Thymus (tissue), 11 donors: ENCODE measurements at regions not wholly inside any gene's neighbourhood (a gene's known extent, or its start where the extent isn't known, plus 50 kb on each side); places are given as distances from the start of the nearest gene placed in this dataset.

Experiments used
- DNase-seq, 9 donors: peaks; one replicate each; pipeline ENCODE4 v3.0.0-alpha.2; 2013; ENCODE audit warnings: low spot score in 9 of 9, low read depth in 6 of 9, missing footprints in 1 of 9
- H3K27ac ChIP-seq, 2 donors: one replicate each; pipeline ENCODE4 v1.5.1; 2013; ENCODE audit warnings: control low read depth in 1 of 2, low read depth in 1 of 2, low read length in 1 of 2, mild to moderate bottlenecking in 1 of 2, moderate library complexity in 1 of 2
- H3K27me3 ChIP-seq, 2 donors: one replicate each; pipeline ENCODE4 v1.5.1; 2013; ENCODE audit warnings: low read length in 1 of 2; ENCODE audit not compliant: control insufficient read depth in 2 of 2, insufficient read depth in 1 of 2
- H3K36me3 ChIP-seq, 2 donors: one replicate each; pipeline ENCODE4 v1.5.1; 2013; ENCODE audit warnings: low read length in 1 of 2, mild to moderate bottlenecking in 1 of 2, moderate library complexity in 1 of 2; ENCODE audit not compliant: control insufficient read depth in 2 of 2, insufficient read depth in 2 of 2
- H3K4me1 ChIP-seq, 2 donors: one replicate each; pipeline ENCODE4 v1.5.1; 2013; ENCODE audit warnings: low read length in 2 of 2; ENCODE audit not compliant: control insufficient read depth in 2 of 2, insufficient read depth in 2 of 2
- H3K4me3 ChIP-seq, 2 donors: one replicate each; pipeline ENCODE4 v1.5.1; 2013; ENCODE audit warnings: low read length in 2 of 2, control low read depth in 1 of 2, mild to moderate bottlenecking in 1 of 2
- H3K9me3 ChIP-seq, 2 donors: one replicate each; pipeline ENCODE4 v1.5.1; 2013; ENCODE audit warnings: low read length in 1 of 2, mild to moderate bottlenecking in 1 of 2; ENCODE audit not compliant: control insufficient read depth in 2 of 2, insufficient read depth in 1 of 2
- WGBS: extraction: QIAGEN DNeasy Blood & Tissue Kit; methylation state at CpG from one replicate; pipeline ENCODE4 v1.1.7; 2013; 5-methylcytosine and 5-hydroxymethylcytosine counted together
- donor health status: healthy.

GRCh38 chr10:78335691-78336401 is 302.2 kb downstream of the RPS24 start:
- no peak overlapping the region for H3K4me3 ChIP-seq
- H3K27ac ChIP-seq = no peak overlapping the region
- no peaks in the 10 kb centered on the region for H3K27me3 ChIP-seq
- 95% methylated on average over 5 of the region's 5 CpGs for WGBS
- no peak for DNase-seq
- no peaks in the 10 kb centered on the region for H3K36me3 ChIP-seq
- no peaks in the 10 kb centered on the region for H3K4me1 ChIP-seq
- H3K9me3 ChIP-seq = no peaks in the 10 kb centered on the region

DNA sequence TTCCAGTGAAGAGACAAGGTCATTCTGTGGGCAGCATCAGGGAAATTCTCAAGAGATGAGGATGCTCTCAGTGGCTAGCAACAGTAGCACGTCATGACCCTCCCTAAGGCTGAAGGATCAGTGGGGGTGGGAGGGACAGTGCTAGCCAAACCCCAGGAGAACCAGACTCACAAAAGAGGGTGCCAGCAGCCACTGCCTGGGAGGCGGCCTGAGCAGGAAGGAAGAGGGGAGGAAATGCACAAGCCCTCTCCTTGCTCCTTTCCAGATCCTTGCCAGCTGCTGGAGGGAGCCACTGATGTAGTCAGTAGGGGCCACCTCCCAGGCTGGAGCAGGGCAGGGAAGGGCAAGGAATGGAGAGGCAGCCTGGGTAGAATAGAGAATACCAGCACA is 302.7 kb downstream of the RPS24 start:
- Histone ChIP-seq H3K36me3 (no peaks in the 10 kb centered on the region), H3K9me3 (no peaks in the 10 kb centered on the region), H3K27ac (no peak overlapping the region), H3K4me1 (no peaks in the 10 kb centered on the region), H3K4me3 (no peak overlapping the region), H3K27me3 (no peaks in the 10 kb centered on the region)
- WGBS = 90% methylated on average over 2 of the region's 2 CpGs
- DNase-seq = no peak

GRCh38 chr10:78337016-78337415 is 303.4 kb downstream of the RPS24 start:
- no peaks in the 10 kb centered on the region for H3K36me3 ChIP-seq

GRCh38 chr10:78337646-78338391 is 304.2 kb downstream of the RPS24 start:
- no peaks in the 10 kb centered on the region for H3K4me1 ChIP-seq
- H3K27me3 ChIP-seq = no peaks in the 10 kb centered on the region
- no peak overlapping the region for H3K4me3 ChIP-seq
- WGBS = 94% methylated on average over 10 of the region's 10 CpGs
- no peak overlapping the region for H3K27ac ChIP-seq
- no peak for DNase-seq
- H3K36me3 ChIP-seq = no peaks in the 10 kb centered on the region
- H3K9me3 ChIP-seq = no peaks in the 10 kb centered on the region

More at GRCh38 chr10:78337016-78337415, 303.4 kb downstream of the RPS24 start:
- no peak for DNase-seq
- H3K4me3 ChIP-seq = no peak overlapping the region
- H3K4me1 ChIP-seq = no peaks in the 10 kb centered on the region
- WGBS = 84% methylated on average over 4 of the region's 4 CpGs
- H3K27me3 ChIP-seq = no peaks in the 10 kb centered on the region
- no peak overlapping the region for H3K27ac ChIP-seq
- no peaks in the 10 kb centered on the region for H3K9me3 ChIP-seq

- WGBS = 94% methylated on average over 4 of the region's 4 CpGs
- H3K4me1 ChIP-seq = no peaks in the 10 kb centered on the region
- no peak overlapping the region for H3K27ac ChIP-seq
- H3K27me3 ChIP-seq = no peaks in the 10 kb centered on the region
- H3K36me3 ChIP-seq = no peaks in the 10 kb centered on the region
- H3K4me3 ChIP-seq = no peak overlapping the region
- H3K9me3 ChIP-seq = no peaks in the 10 kb centered on the region
- DNase-seq = no peak
Observed at GRCh38 chr10:78338717-78339116, 305.1 kb downstream of the RPS24 start.

- no peak overlapping the region for H3K27ac ChIP-seq
- DNase-seq = no peak
- WGBS = 62% methylated on average over 4 of the region's 4 CpGs
- H3K27me3 ChIP-seq = no peaks in the 10 kb centered on the region
- no peaks in the 10 kb centered on the region for H3K36me3 ChIP-seq
- H3K9me3 ChIP-seq = no peaks in the 10 kb centered on the region
- no peak overlapping the region for H3K4me3 ChIP-seq
- no peaks in the 10 kb centered on the region for H3K4me1 ChIP-seq
Observed at GRCh38 chr10:78339251-78339650, 305.6 kb downstream of the RPS24 start.

- no peaks in the 10 kb centered on the region for H3K9me3 ChIP-seq
- no peaks in the 10 kb centered on the region for H3K4me1 ChIP-seq
- H3K36me3 ChIP-seq = no peaks in the 10 kb centered on the region
- DNase-seq = no peak
- 96% methylated on average over 8 of the region's 8 CpGs for WGBS
- H3K4me3 ChIP-seq = no peak overlapping the region
- H3K27ac ChIP-seq = no peak overlapping the region
- H3K27me3 ChIP-seq = no peaks in the 10 kb centered on the region
Observed at GRCh38 chr10:78341953-78342614, 308.4 kb downstream of the RPS24 start.

DNA sequence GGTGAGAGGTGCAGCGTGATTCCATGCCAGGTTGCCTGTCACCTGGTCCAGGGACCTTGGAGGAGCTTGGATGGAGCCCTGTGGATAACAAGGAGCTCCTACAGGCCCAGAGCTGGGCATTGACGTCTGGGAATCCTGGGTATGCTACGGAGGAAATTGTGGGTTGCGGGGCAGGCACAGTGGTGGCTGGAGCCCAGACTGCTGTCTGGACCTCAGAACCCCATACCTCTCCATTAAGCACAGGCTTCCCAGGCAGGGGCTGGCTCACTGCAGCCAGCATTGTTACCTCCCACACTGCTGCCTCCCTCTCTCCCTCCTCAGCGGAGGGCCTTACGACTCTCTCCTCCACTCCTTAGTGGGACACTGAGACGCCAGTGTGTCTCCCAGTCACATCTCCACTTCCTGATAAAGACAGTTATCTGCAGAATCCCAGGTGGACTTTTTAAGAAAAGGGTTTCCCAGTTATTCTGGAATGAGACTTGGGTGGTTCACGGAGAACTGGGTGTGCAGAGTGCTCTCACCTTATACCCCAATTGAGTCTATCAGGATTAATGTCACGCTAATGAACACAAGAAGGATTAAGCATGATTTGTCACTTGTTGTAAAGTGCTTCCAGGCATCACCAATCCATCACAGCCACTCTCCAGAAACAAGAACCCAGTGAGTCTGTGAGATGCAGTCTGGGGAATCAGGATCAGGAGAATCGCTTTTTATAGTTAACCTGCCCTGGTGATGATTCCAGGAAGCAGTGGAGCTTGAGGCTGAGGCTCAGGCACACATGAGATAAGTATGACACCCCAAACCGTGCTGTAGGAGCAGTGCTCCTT is 309.4 kb downstream of the RPS24 start:
- Histone ChIP-seq H3K27ac (no peak overlapping the region), H3K27me3 (no peaks in the 10 kb centered on the region), H3K9me3 (no peaks in the 10 kb centered on the region), H3K4me3 (no peak overlapping the region), H3K4me1 (no peaks in the 10 kb centered on the region), H3K36me3 (no peaks in the 10 kb centered on the region)
- 87% methylated on average over 11 of the region's 11 CpGs for WGBS
- DNase-seq = no peak
